ENCODE measurements at regions not wholly inside any gene's neighbourhood (a gene's known extent, or its start where the extent isn't known, plus 50 kb on each side); places are given as distances from the start of the nearest gene placed in this dataset.

GRCh38 chr19:32017176-32017953, 328.0 kb upstream of the ZNF507 start:
- dilution Hi-C loops (cut with MboI; ENCODE audit: extremely low pct_ligation_motif_present, low sequenced_read_pairs), result no loop called here
- Histone ChIP-seq H3K79me2 (ENCODE audit: control insufficient read depth, insufficient read depth, low read length) (no peaks in the 10 kb centered on the region), H3K27me3 (ENCODE audit: control insufficient read depth, extremely low read depth, insufficient read depth, low read length) (no peaks in the 10 kb centered on the region), H4K20me1 (ENCODE audit: control insufficient read depth, extremely low read depth, insufficient read depth, low read length) (no peaks in the 10 kb centered on the region), H3K9ac (ENCODE audit: control insufficient read depth, extremely low read depth, insufficient read depth, low read length) (no peak overlapping the region), H3K9me3 (ENCODE audit: control insufficient read depth, low read depth, low read length) (peaks cover 2% of the 10 kb centered on the region), H3K4me1 (ENCODE audit: control insufficient read depth, extremely low read depth, insufficient read depth, low read length) (no peaks in the 10 kb centered on the region), H3K4me2 (ENCODE audit: control insufficient read depth, extremely low read depth, insufficient read depth, low read depth, low read length) (no peak overlapping the region), H3K4me3 (ENCODE audit: control insufficient read depth in 2 of 3, extremely low read depth in 1 of 3, insufficient read depth in 2 of 3, low read depth in 1 of 3, low read length in 3 of 3) (no peak overlapping the region), H3K36me3 (ENCODE audit: control insufficient read depth in 2 of 2, extremely low read depth in 1 of 2, insufficient read depth in 2 of 2, low read length in 2 of 2) (no peaks in the 10 kb centered on the region), H3K27ac (ENCODE audit: control insufficient read depth, insufficient read depth, low read length) (no peak overlapping the region), H2AFZ (ENCODE audit: control insufficient read depth, low read length) (no peak overlapping the region), H3K9me1 (ENCODE audit: control insufficient read depth, extremely low read depth, insufficient read depth, low read length) (no peaks in the 10 kb centered on the region)
- no peak for TF ChIP-seq CTCF (optimal IDR thresholded peaks at IDR 0.05 in 1 of 3, IDR thresholded peaks at IDR 0.05 in 1 of 3, conservative IDR thresholded peaks at IDR 0.05 in 1 of 3; ENCODE audit: extremely low read depth in 1 of 3, insufficient read depth in 2 of 3, low read length in 3 of 3)
- no peak for TF ChIP-seq EZH2 (IDR thresholded peaks at IDR 0.05; ENCODE audit: low read length)
- FAIRE-seq (no peak), DNase-seq (ENCODE audit: low read depth, low spot score) (no peak)

DNA sequence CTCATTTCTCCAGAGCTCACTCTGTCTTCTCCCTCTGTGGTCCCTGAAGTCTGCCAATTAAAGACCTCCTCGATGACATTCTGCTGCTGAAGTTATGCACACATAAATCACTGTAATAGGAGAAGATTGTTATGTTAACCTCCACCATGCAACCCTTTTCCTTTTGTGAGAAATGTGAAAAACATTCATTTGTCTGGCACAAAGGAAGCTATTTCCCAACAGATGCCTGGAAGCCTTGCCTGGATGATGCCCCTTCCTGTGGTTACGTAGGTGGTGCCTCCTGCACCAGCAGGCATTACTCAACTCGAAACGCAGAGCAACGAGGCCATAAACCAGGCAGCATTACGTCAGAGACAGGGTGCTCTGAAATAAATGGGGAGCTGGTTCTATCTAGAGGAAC, 327.4 kb upstream of the ZNF507 start:
- dilution Hi-C loops (cut with MboI; ENCODE audit: extremely low pct_ligation_motif_present, low sequenced_read_pairs), result no loop called here
- Histone ChIP-seq H3K9ac (ENCODE audit: control insufficient read depth, extremely low read depth, insufficient read depth, low read length) (no peak overlapping the region), H2AFZ (ENCODE audit: control insufficient read depth, low read length) (no peak overlapping the region), H3K79me2 (ENCODE audit: control insufficient read depth, insufficient read depth, low read length) (no peaks in the 10 kb centered on the region), H3K9me1 (ENCODE audit: control insufficient read depth, extremely low read depth, insufficient read depth, low read length) (no peaks in the 10 kb centered on the region), H4K20me1 (ENCODE audit: control insufficient read depth, extremely low read depth, insufficient read depth, low read length) (no peaks in the 10 kb centered on the region), H3K27ac (ENCODE audit: control insufficient read depth, insufficient read depth, low read length) (no peak overlapping the region), H3K9me3 (ENCODE audit: control insufficient read depth, low read depth, low read length) (peaks cover 2% of the 10 kb centered on the region), H3K4me3 (ENCODE audit: control insufficient read depth in 2 of 3, extremely low read depth in 1 of 3, insufficient read depth in 2 of 3, low read depth in 1 of 3, low read length in 3 of 3) (no peak overlapping the region), H3K4me1 (ENCODE audit: control insufficient read depth, extremely low read depth, insufficient read depth, low read length) (no peaks in the 10 kb centered on the region), H3K36me3 (ENCODE audit: control insufficient read depth in 2 of 2, extremely low read depth in 1 of 2, insufficient read depth in 2 of 2, low read length in 2 of 2) (no peaks in the 10 kb centered on the region), H3K27me3 (ENCODE audit: control insufficient read depth, extremely low read depth, insufficient read depth, low read length) (no peaks in the 10 kb centered on the region), H3K4me2 (ENCODE audit: control insufficient read depth, extremely low read depth, insufficient read depth, low read depth, low read length) (no peak overlapping the region)
- DNase-seq (ENCODE audit: low read depth, low spot score), result no peak
- TF ChIP-seq CTCF (optimal IDR thresholded peaks at IDR 0.05 in 1 of 3, IDR thresholded peaks at IDR 0.05 in 1 of 3, conservative IDR thresholded peaks at IDR 0.05 in 1 of 3; ENCODE audit: extremely low read depth in 1 of 3, insufficient read depth in 2 of 3, low read length in 3 of 3) (no peak), EZH2 (IDR thresholded peaks at IDR 0.05; ENCODE audit: low read length) (no peak)
- no peak for FAIRE-seq

Data from keratinocyte (primary cell).